GM19397 (cell line): ENCODE measurements at regions not wholly inside any gene's neighbourhood (a gene's known extent, or its start where the extent isn't known, plus 50 kb on each side); places are given as distances from the start of the nearest gene placed in this dataset.

Source experiments
- ATAC-seq: cut with Tn5 transposase; IDR thresholded peaks from one replicate; pipeline ENCODE4 v1.9.1; 2021; ENCODE audit warnings: mild to moderate bottlenecking, moderate library complexity; ENCODE audit not compliant: unreplicated experiment

DNA sequence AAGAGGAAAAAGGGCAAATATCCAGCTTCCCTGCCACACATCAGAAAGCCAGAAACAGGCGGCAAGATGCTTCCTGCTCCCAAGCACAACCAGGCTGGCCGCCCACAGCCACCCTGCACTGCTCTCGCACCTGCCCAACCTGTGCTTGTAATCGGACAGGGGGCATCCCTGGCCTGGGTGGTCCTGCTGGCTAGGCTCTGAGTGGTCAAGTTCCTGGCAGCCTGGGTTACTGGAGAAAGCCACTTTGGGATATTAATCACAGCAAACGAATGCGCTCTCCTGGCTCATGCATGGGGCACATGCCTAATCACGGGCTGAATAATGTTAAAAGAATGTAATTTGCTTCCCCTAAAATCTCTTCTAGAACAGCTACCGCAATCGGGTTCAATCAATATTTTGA is 442.4 kb downstream of the MCTP2 start:
- no peak for ATAC-seq

- no peak for ATAC-seq
Measured at GRCh38 chr15:94674296-94674695, 442.9 kb downstream of the MCTP2 start.

- no peak for ATAC-seq
Measured at GRCh38 chr15:94677202-94677790, 445.9 kb downstream of the MCTP2 start.

DNA sequence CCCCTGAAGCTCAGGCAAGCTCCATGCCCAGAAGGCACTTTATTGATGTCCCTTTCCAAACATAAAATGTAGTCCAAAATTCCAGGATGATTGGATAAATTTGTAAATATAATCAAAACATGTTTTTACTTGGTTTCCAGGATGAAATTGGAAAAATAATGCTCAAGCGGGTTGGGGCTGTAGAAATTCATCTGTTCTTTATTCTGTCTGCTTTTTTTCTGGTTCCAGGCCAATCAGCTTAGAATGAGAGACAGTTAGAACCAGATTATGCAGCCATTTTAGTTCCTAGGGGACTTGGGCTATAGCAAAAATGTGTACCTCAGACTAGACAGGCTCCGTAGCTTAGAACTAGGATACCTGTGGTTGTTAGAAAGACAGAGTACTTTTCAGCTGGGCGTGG is 450.8 kb downstream of the MCTP2 start:
- ATAC-seq, result no peak

- no peak for ATAC-seq
Measured at GRCh38 chr15:94683902-94684301, 452.5 kb downstream of the MCTP2 start.

DNA sequence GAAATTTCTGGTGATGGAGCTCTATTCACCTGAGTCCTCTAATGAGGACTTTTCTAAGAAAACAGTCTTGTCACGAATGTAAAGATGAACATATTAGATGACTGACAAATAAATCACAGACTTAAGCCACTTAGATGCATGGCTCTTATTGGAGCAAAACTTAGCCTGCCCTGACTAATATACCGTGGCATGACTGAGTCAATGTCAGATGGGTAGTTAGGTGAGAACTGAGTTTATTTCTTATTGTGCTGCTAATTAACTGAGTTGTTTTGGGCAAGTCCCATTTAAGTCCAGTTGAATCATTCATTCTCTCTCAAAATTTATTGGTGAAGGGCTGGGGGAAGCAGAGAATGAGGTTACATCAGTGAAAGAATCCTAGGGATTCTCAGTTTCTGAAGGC is 459.8 kb downstream of the MCTP2 start:
- ATAC-seq, result no peak

DNA sequence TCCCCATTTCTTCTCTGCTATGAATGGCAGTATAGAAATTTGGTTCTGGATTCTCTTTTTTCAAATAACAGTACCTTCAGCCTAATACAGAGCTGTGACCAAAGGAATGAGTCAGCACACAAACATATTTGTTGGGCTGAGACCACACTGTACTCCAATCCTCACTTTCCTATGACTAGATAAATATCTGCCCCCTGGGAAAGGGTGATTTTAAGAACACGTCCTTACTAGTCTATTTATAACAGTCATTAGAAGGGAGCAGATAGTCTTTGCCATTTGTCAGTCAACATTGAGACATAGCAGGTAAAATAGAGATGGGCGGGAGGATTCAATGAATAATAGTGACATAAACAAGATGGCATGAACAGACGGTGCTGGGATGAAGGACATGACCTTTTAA is 461.3 kb downstream of the MCTP2 start:
- ATAC-seq, result no peak

DNA sequence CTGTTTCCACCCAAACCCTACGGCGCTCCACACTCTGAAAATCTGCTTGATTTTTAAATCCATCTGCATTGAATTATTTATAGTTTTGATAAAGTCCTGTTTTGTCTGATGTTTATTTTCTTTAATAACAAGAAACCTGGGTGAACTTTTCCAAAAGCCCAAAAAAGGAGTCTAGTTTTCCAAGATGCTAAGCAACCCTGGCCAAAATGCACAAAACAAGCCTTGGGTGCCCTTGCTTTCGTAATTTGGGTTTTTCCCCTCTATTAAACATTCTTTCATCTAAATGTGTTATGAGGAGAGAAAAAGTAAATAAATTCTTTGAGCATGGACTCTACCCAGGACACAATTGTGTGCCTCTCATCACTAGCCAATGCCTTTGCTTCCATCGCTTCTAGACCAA is 468.9 kb downstream of the MCTP2 start:
- no peak for ATAC-seq

DNA sequence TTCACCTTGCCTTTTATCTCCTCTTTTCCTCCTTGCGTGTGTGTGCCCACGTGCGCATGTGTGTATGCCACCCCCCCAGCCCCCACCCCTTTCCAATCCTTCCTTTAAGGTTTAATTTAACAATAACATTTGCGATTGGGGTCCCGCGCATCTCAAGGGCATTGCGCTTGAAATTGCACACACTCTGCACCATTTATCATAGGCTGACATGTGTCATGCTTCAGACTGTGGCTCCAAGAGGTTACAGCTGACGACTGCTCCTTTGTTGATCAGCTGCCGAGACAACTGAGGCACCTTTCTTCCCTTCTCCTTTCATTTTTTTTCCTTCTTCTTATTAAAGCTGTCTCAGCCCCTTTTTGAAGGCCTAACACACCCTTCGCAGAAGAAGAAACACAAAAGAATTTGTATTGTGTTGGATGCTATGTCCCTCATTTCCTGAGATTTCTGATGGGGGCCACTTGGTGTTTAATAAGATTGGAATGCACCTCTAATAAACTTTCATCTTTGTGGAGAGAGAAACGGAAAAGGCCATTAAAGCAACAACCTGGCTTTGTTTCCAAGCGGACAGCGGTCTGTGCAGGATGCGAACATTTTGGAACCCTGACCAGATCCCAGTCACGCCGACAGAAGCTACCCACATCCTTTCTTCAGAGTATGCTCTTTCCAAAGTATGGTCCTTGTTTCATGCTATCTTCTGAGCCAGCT is 470.1 kb downstream of the MCTP2 start:
- ATAC-seq, result no peak

DNA sequence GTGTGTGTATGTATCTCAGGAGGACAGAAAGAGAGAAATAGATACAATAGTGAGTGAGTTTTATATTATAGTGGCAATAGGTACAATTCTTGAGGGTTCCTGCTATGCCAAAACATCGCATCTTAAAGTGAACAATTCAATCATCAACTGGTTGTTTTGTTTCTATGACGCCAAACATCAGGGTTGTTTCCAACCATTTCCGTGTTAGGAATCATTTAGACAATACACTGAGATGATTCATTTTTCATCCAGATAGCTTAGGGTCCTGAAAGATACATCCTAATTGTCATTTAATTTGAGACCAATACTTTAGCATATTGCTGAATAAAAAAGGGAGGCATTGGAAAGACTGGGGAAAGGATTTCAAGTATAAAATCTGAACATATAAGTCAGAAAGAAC is 472.2 kb downstream of the MCTP2 start:
- ATAC-seq, result no peak

- no peak for ATAC-seq
Measured at GRCh38 chr15:94704421-94704820, 473.1 kb downstream of the MCTP2 start.

DNA sequence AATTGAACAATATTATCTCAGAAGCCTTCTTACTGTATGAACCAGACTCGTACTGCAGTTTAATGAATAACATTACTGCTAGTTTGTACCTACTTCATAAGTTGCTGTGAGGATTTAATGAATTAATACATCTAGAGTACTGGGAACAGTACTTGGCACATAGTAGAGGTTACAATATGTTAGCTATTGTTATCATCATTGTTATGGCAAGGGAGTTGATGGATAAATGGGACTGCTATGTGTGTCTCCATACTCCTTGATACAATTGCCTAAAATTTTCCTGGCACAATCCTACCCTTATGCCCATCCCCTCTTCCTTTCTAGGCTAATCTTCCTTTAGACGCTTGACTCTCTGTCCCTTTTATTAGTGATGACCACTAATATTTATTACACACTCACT is 473.6 kb downstream of the MCTP2 start:
- ATAC-seq, result no peak

GRCh38 chr15:94709319-94709718 is 478.0 kb downstream of the MCTP2 start:
- ATAC-seq, result no peak

DNA sequence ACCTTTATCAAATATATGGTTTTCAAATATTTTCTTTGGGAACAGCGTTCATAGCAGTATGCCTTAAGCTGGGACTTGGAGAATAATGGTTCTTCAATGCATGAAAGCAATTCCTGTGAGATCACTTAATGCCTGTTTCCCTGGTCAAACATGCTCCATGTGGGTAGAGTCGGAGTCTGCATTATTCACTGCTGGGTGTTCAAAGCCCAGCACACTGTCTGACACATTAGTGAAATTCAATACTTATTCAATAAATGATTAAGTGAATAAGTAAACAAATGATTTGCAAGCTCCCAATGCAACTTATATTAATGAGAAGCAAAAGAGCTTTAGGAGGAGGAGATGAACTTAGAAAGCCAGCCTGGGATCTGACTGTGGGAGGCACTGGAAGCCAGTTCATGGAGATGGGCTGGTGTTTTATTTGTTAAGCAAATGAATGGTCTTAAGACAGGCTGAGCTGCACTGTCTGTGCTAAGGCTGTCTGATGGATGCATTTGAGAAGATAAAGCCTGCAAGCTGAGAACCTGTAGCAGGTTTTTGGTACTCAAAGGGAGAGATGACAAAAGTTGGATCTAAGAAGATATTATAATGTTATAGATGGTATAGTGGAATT is 490.8 kb downstream of the MCTP2 start:
- ATAC-seq, result no peak

- no peak for ATAC-seq
Measured at GRCh38 chr15:94723801-94724200, 492.4 kb downstream of the MCTP2 start.

DNA sequence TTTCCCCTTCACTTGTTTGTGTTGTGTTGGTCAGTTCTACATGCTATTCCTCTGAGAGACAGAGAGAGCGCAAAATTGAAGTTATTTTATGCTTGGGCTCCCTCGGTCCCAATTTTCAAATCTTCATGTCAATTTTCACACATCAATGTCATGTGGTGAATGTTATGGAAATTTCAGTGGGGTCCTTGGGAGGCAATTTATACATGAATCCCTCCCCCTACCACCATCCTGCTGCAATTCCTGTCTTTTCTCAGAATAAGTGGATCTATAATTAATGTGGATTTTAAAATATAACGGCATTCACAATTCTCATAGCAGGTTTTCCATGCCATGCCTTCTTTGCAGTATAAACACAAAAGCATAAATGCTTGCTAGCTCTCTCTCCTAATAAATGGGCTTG is 499.9 kb downstream of the MCTP2 start:
- no peak for ATAC-seq

DNA sequence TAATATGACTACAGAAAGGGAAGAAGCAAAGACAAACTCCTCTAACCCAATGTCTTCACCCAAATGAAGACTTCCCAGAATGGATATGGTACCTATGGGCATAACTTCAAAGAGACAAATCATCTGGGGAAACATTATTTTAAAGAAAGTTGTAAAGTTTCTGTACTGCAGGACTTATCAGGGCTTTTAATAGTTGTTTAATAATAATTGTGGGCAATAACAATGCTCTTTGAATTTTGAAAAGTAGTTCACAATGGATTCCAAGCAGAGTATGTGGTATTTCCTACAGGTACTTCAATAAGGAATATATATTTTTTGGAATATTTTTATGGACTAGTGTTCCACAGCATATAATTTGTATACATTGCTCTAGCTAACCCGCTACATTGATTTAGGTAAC is 503.1 kb downstream of the MCTP2 start:
- no peak for ATAC-seq

DNA sequence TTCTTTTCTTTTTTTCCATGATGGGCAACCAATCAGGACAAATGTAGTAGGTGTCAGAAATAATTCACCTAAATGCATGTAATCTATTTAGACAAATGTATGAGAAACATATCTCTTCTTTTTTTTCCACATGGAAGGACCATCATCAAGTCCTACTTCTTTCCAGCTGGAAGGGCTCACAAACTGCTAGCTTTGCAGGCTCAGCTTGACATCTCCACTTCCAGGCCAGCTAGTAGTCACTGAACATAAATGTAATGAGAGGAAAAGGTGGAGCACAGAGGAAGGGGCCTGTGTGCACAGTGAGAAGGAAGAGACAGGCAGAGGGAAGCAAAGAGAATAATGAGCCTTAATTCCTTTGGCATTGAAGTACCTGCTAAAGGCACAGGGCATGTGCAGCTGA is 504.9 kb downstream of the MCTP2 start:
- ATAC-seq, result no peak

- no peak for ATAC-seq
Measured at GRCh38 chr15:94739639-94740038, 508.3 kb downstream of the MCTP2 start.

DNA sequence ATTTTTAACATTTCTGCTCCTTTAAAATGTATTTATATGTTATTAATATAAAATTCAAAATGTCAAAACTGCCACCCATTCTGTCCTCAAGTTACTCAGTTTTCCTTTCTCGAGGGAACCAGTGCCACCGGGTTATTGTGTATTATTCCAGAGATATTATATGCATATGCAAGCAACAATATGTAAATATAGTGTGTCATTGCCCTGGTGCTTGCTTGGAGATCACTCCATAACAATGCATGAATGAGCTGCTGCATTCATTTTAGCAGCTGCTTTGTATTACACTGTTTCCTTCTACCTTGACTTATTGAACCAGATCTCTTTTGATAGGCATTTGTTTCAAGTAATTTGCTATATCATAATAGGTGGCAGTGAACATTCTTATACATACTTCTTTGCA is 509.1 kb downstream of the MCTP2 start:
- ATAC-seq, result no peak

GRCh38 chr15:94743668-94744067 is 512.3 kb downstream of the MCTP2 start:
- ATAC-seq, result no peak

GRCh38 chr15:94744080-94744793 is 512.9 kb downstream of the MCTP2 start:
- no peak for ATAC-seq
